GM12873 (cell line): ENCODE measurements at regions not wholly inside any gene's neighbourhood (a gene's known extent, or its start where the extent isn't known, plus 50 kb on each side); places are given as distances from the start of the nearest gene placed in this dataset.
A peak's percentile ranks its signal among the peaks of the same experiment; 100 is the strongest.

ENCODE experiments used
- CTCF ChIP-seq: IDR thresholded peaks from 2 replicates; pipeline ENCODE4 v1.5.1; 2012; ENCODE audit warnings: low read depth, mild to moderate bottlenecking, moderate library complexity, low read length, control low read depth; ENCODE audit not compliant: insufficient read depth; ENCODE audit errors: missing control alignments

GRCh38 chr21:19475525-19475924 is 1071.9 kb upstream of the TMPRSS15 start:
- TF ChIP-seq CTCF = no peak

GRCh38 chr21:19489930-19490329 is 1086.3 kb upstream of the TMPRSS15 start:
- no peak for TF ChIP-seq CTCF

DNA sequence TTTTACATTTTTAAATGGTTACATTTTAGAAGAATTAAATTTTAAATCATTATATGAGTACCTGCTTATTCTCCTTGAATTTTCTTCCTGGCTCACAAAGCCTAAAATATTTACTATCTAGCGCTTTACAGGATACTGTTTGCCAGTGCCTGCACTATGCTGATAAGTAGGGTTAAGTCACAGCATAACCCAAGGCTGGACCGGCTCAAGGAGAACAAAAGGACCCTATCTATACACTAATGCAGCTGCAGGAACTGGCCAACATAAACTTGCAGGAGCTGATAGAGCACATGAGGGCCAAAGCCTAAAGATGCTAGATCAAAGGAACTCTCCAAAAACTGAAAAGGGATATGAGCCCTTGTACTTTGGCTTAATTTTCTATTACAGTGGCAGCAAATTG is 1086.9 kb upstream of the TMPRSS15 start:
- TF ChIP-seq CTCF = no peak

DNA sequence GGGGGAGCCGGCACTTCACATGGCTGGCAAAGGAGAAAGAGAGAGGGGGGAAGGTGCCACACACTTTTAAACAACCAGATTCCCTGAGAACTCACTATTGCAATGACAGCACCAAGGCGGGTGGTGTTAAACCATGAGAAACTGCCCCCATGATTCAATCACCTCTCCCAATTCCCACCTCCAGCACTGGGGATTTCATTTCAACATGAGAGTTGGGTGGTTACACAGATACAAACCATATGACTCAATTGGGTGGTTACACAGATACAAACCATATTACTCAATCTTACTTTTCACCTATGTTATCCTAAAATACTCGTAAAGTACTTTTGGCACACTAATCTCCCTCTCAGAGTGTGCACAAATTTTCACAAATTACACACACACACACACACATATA is 1097.5 kb upstream of the TMPRSS15 start:
- TF ChIP-seq CTCF = no peak

GRCh38 chr21:19507682-19508260 is 1104.2 kb upstream of the TMPRSS15 start:
- TF ChIP-seq CTCF = peak; percentile 33

GRCh38 chr21:19508442-19508841 is 1104.9 kb upstream of the TMPRSS15 start:
- no peak for TF ChIP-seq CTCF

DNA sequence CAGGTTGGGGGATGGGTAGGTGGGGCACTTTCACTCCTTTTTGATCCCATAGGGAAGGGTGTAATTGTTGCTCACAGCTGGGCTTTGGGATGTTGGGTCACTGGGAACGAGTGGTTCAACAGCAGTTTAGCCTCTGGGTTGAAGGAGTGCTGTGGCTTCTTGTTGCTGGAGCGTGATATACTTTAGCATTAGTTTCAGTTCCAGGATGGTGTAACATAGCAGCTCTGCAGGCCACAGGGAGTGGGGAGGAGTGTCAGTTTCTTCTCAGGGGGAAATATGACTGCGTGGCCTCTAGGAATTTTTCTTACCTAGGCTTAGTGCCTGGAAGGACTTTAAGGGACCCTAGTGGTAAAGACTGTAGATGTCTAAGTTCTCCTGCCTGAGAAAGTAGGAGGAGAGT is 1105.3 kb upstream of the TMPRSS15 start:
- TF ChIP-seq CTCF = no peak
